ENCODE measurements at regions not wholly inside any gene's neighbourhood (a gene's known extent, or its start where the extent isn't known, plus 50 kb on each side); places are given as distances from the start of the nearest gene placed in this dataset.

DNA sequence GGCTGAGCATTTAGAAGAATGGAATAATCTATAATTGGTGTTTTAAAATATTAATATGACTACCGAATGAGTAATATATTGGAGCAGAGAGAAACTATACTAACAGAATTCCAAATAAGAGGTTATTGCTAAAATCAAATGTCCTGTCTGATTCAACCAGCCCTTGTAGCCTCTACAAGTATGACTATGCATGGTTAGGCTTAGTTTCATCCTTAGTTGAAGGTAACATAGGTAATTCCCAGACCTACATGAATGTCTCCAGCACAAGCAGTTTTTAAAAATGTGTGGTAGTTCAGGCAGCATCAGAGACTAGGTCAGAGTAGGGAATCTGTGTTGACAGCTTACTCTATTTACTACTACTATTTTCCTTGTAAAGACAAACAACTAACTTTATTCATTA is 51.7 kb upstream of the SLC27A6 start:
- no peak for TF ChIP-seq POLR2A (IDR thresholded peaks at IDR 0.05)
- TF ChIP-seq, protein P1, sequence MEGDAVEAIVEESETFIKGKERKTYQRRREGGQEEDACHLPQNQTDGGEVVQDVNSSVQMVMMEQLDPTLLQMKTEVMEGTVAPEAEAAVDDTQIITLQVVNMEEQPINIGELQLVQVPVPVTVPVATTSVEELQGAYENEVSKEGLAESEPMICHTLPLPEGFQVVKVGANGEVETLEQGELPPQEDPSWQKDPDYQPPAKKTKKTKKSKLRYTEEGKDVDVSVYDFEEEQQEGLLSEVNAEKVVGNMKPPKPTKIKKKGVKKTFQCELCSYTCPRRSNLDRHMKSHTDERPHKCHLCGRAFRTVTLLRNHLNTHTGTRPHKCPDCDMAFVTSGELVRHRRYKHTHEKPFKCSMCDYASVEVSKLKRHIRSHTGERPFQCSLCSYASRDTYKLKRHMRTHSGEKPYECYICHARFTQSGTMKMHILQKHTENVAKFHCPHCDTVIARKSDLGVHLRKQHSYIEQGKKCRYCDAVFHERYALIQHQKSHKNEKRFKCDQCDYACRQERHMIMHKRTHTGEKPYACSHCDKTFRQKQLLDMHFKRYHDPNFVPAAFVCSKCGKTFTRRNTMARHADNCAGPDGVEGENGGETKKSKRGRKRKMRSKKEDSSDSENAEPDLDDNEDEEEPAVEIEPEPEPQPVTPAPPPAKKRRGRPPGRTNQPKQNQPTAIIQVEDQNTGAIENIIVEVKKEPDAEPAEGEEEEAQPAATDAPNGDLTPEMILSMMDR (IDR thresholded peaks at IDR 0.05): no peak

More for the DNA sequence above, 51.7 kb upstream of the SLC27A6 start:
- no peak overlapping the region for H3K27ac ChIP-seq
- H3K36me3 ChIP-seq: no peaks in the 10 kb centered on the region
- H3K27me3 ChIP-seq: no peaks in the 10 kb centered on the region
- no peak for DNase-seq
- 64 to 95% methylated on average over 1 of the region's 1 CpG for WGBS, 2 donors
- no peak overlapping the region for H3K4me3 ChIP-seq
- intact Hi-C loops (cut with DNase I): no loop called here
- H3K9me3 ChIP-seq: no peaks in the 10 kb centered on the region
- H3K4me1 ChIP-seq: no peaks in the 10 kb centered on the region

Measured in esophagus squamous epithelium (tissue), 5 donors.